Aorta (tissue), 5 donors: ENCODE measurements at regions not wholly inside any gene's neighbourhood (a gene's known extent, or its start where the extent isn't known, plus 50 kb on each side); places are given as distances from the start of the nearest gene placed in this dataset.

Source experiments
- ATAC-seq: fragments of 200-7000 bp; cut with Tn5 transposase; one replicate; pipeline ENCODE4 v1.9.1; 2022; ENCODE audit warnings: moderate library complexity; ENCODE audit not compliant: low FRiP score
- DNase-seq, 2 donors: peaks; one replicate each; pipeline ENCODE4 v3.0.0-alpha.2; 2020
- H3K27ac ChIP-seq, 2 donors: one replicate each; pipeline ENCODE4 v1.5.1; 2013; ENCODE audit warnings: low read length in 2 of 2, mild to moderate bottlenecking in 2 of 2, moderate library complexity in 2 of 2, control low read depth in 1 of 2, inconsistent platforms in 1 of 2, low read depth in 1 of 2
- H3K27me3 ChIP-seq, 2 donors: one replicate each; pipeline ENCODE4 v1.6.1; 2013; ENCODE audit warnings: control low read depth in 1 of 2, low read length in 1 of 2, mild to moderate bottlenecking in 1 of 2, moderate library complexity in 1 of 2; ENCODE audit not compliant: insufficient read depth in 2 of 2, control insufficient read depth in 1 of 2
- H3K36me3 ChIP-seq, 2 donors: one replicate each; pipeline ENCODE4 v1.6.1; 2013; ENCODE audit warnings: control low read depth in 1 of 2, low read length in 1 of 2, mild to moderate bottlenecking in 1 of 2; ENCODE audit not compliant: insufficient read depth in 2 of 2, control insufficient read depth in 1 of 2
- H3K4me1 ChIP-seq, 2 donors: one replicate each; pipeline ENCODE4 v1.6.1; 2013; ENCODE audit warnings: low read length in 2 of 2, control low read depth in 1 of 2, mild to moderate bottlenecking in 1 of 2, moderate library complexity in 1 of 2; ENCODE audit not compliant: insufficient read depth in 2 of 2, control insufficient read depth in 1 of 2
- H3K4me3 ChIP-seq, 2 donors: one replicate each; pipeline ENCODE4 v1.5.1; 2013; ENCODE audit warnings: low read length in 2 of 2, control low read depth in 1 of 2, mild to moderate bottlenecking in 1 of 2
- H3K9me3 ChIP-seq: one replicate; pipeline ENCODE4 v1.6.1; 2013; ENCODE audit warnings: mild to moderate bottlenecking, low read length; ENCODE audit not compliant: control insufficient read depth
- WGBS, 2 donors: extraction: QIAGEN DNeasy Blood & Tissue Kit; methylation state at CpG; one replicate each; pipeline ENCODE4 v1.1.7; 2013; 5-methylcytosine and 5-hydroxymethylcytosine counted together
- intact Hi-C, 2 donors: fragments of 100-400 bp; cut with DNase I; formaldehyde crosslinking; loops; one replicate each; pipeline versions ENCODE4 v1.14.2 to v1.15.0; 2022
- donor health status: healthy with polysubstance abuse.
- donor health status: Bipolar disorder and iron deficiency.
- donor health status: DM: no; HTN: no; CAD: no.
- donor health status: DM: no; HTN: no; CAD: no.
- donor health status: DM: yes; HTN: yes; CAD: no.

- no peak overlapping the region for H3K4me3 ChIP-seq
- DNase-seq: no peak
- H3K9me3 ChIP-seq: no peaks in the 10 kb centered on the region
- no peaks in the 10 kb centered on the region for H3K36me3 ChIP-seq
- no peak for ATAC-seq
- 94 to 95% methylated on average over 3 of the region's 3 CpGs for WGBS, 2 donors
- no peaks in the 10 kb centered on the region for H3K27me3 ChIP-seq
- no peaks in the 10 kb centered on the region for H3K4me1 ChIP-seq
- H3K27ac ChIP-seq: no peak overlapping the region
- intact Hi-C loops: no loop called here
Measured at GRCh38 chr1:198927129-198927528, 288.3 kb downstream of the PTPRC start.

- intact Hi-C loops: no loop called here
- H3K27ac ChIP-seq: no peak overlapping the region
- DNase-seq (no peak), ATAC-seq (no peak)
- H3K27me3 ChIP-seq: no peaks in the 10 kb centered on the region
- H3K4me1 ChIP-seq: no peaks in the 10 kb centered on the region
- no peaks in the 10 kb centered on the region for H3K36me3 ChIP-seq
- H3K4me3 ChIP-seq: no peak overlapping the region
- 89 to 90% methylated on average over 4 of the region's 4 CpGs for WGBS, 2 donors
- H3K9me3 ChIP-seq: no peaks in the 10 kb centered on the region
Measured at GRCh38 chr1:198929111-198929604, 290.3 kb downstream of the PTPRC start.

- intact Hi-C loops: no loop called here
- no peak for ATAC-seq
- H3K27ac ChIP-seq: no peak overlapping the region
- DNase-seq: no peak
- 17 to 42% methylated on average over 9 of the region's 9 CpGs for WGBS, 2 donors
- peaks cover 0 to 3% of the 10 kb centered on the region in 2 donors for H3K4me1 ChIP-seq
- no peaks in the 10 kb centered on the region for H3K27me3 ChIP-seq
- H3K9me3 ChIP-seq: no peaks in the 10 kb centered on the region
- no peaks in the 10 kb centered on the region for H3K36me3 ChIP-seq
- H3K4me3 ChIP-seq: no peak overlapping the region
Measured at GRCh38 chr1:198929961-198930599, 291.2 kb downstream of the PTPRC start.

- DNase-seq (no peak), ATAC-seq (no peak)
- 69 to 81% methylated on average over 6 of the region's 6 CpGs for WGBS, 2 donors
- Histone ChIP-seq H3K4me1 (peaks cover 0 to 4% of the 10 kb centered on the region in 2 donors), H3K27ac (no peak overlapping the region), H3K9me3 (no peaks in the 10 kb centered on the region), H3K4me3 (no peak overlapping the region), H3K36me3 (no peaks in the 10 kb centered on the region), H3K27me3 (no peaks in the 10 kb centered on the region)
- intact Hi-C loops: no loop called here
Measured at GRCh38 chr1:198932351-198932991, 293.6 kb downstream of the PTPRC start.

GRCh38 chr1:198933515-198934222 lies 294.8 kb downstream of the PTPRC start:
- Histone ChIP-seq H3K36me3 (no peaks in the 10 kb centered on the region), H3K9me3 (no peaks in the 10 kb centered on the region), H3K4me1 (peaks cover 0 to 4% of the 10 kb centered on the region in 2 donors), H3K27me3 (no peaks in the 10 kb centered on the region), H3K27ac (no peak overlapping the region), H3K4me3 (no peak overlapping the region)
- DNase-seq (no peak), ATAC-seq (no peak)
- intact Hi-C loops: no loop called here
- WGBS, 2 donors: 63 to 79% methylated on average over 5 of the region's 5 CpGs

GRCh38 chr1:198934426-198934825 lies 295.6 kb downstream of the PTPRC start:
- no peaks in the 10 kb centered on the region for H3K9me3 ChIP-seq
- H3K4me1 ChIP-seq: peaks cover 0 to 4% of the 10 kb centered on the region in 2 donors
- no peaks in the 10 kb centered on the region for H3K36me3 ChIP-seq
- no peak for ATAC-seq
- no peak for DNase-seq
- no peak overlapping the region for H3K27ac ChIP-seq
- H3K27me3 ChIP-seq: no peaks in the 10 kb centered on the region
- no peak overlapping the region for H3K4me3 ChIP-seq
- 47 to 66% methylated on average over 2 of the region's 2 CpGs for WGBS, 2 donors
- intact Hi-C loops: no loop called here

- Histone ChIP-seq H3K27ac (no peak overlapping the region), H3K36me3 (no peaks in the 10 kb centered on the region), H3K9me3 (no peaks in the 10 kb centered on the region), H3K4me1 (peaks cover 0 to 4% of the 10 kb centered on the region in 2 donors), H3K27me3 (no peaks in the 10 kb centered on the region), H3K4me3 (peak overlapping the region; percentile 42 to 76)
- no peak for DNase-seq
- intact Hi-C loops: no loop called here
- no peak for ATAC-seq
- WGBS, 2 donors: 6 to 8% methylated on average over 6 of the region's 6 CpGs
Measured at GRCh38 chr1:198934901-198935305, 296.1 kb downstream of the PTPRC start.

GRCh38 chr1:198935306-198935921 lies 296.6 kb downstream of the PTPRC start:
- peak; percentile 68 to 74 for DNase-seq
- Histone ChIP-seq H3K4me3 (peak overlapping the region; percentile 42 to 76), H3K9me3 (no peaks in the 10 kb centered on the region), H3K4me1 (peaks cover 0 to 4% of the 10 kb centered on the region in 2 donors), H3K27me3 (no peaks in the 10 kb centered on the region), H3K36me3 (no peaks in the 10 kb centered on the region), H3K27ac (no peak overlapping the region)
- 0 to 1% methylated on average over 9 of the region's 9 CpGs for WGBS, 2 donors
- ATAC-seq: peak; percentile 49
- intact Hi-C loops: no loop called here
